ENCODE measurements at regions not wholly inside any gene's neighbourhood (a gene's known extent, or its start where the extent isn't known, plus 50 kb on each side); places are given as distances from the start of the nearest gene placed in this dataset.

DNA sequence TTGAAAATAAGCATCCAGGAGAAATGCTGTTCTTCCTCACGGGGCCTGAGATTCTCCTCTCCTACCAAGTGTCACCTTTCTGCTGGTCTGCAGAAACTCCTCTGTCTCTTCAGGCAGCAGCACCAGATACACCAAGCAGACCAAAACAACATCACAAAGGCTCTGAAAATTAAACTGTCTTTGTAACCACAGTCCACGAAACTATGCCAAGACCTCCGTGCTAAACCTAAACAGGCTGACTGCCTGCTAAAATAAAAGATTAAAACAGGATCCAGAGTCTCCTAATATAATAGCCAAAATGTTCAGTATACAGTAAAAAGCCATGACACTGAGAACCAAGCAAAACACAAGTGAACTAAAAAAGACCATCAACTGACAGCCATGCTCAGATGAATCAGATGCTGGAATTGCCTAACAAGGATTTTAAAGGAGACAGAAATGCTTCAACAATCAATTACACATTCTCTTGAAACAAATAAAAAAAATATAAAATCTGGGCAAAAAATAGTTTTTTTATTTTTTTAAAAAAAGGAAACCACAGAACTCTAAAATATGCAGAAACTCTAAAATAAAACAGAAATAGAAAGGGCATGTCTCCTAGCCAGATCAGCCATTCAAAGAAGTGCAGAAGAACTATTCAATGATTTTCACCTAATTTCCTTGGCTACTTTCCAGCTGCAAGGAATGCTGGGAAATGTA, 50.3 kb upstream of the TOX3 start:
- H3K27ac Mint-ChIP-seq: no peak overlapping the region
- H4K20me1 ChIP-seq (ENCODE audit: low read depth): no peaks in the 10 kb centered on the region
- no peak for DNase-seq (ENCODE audit: low spot score)
- H3K27ac ChIP-seq: no peak overlapping the region
- H3K9me3 Mint-ChIP-seq: no peaks in the 10 kb centered on the region
- H3K4me1 ChIP-seq: peaks cover 9% of the 10 kb centered on the region
- no peaks in the 10 kb centered on the region for H3F3A ChIP-seq (ENCODE audit: low read depth)
- no peaks in the 10 kb centered on the region for H3K36me3 ChIP-seq
- H3K4me1 Mint-ChIP-seq: no peaks in the 10 kb centered on the region
- no peak overlapping the region for H3K4me3 Mint-ChIP-seq
- peak overlapping the region; percentile 22 for H3K4me2 ChIP-seq
- H3K4me3 ChIP-seq: no peak overlapping the region
- H3K79me2 ChIP-seq (ENCODE audit: low read depth): no peaks in the 10 kb centered on the region
- H3K27me3 Mint-ChIP-seq (ENCODE audit: insufficient read depth, low read depth): peaks cover 5% of the 10 kb centered on the region
- H3K36me3 Mint-ChIP-seq: no peaks in the 10 kb centered on the region
- no peaks in the 10 kb centered on the region for H3K9me3 ChIP-seq (ENCODE audit: low read depth)
- no peaks in the 10 kb centered on the region for H3K27me3 ChIP-seq
- H3K9ac ChIP-seq: no peak overlapping the region
- peak overlapping the region; percentile 72 for H2AFZ ChIP-seq (replicated peaks)
- no peak for TF ChIP-seq EZH2phosphoT487 (IDR thresholded peaks at IDR 0.05)
- TF ChIP-seq EZH2 (IDR thresholded peaks at IDR 0.05): no peak
- TF ChIP-seq, protein P1, sequence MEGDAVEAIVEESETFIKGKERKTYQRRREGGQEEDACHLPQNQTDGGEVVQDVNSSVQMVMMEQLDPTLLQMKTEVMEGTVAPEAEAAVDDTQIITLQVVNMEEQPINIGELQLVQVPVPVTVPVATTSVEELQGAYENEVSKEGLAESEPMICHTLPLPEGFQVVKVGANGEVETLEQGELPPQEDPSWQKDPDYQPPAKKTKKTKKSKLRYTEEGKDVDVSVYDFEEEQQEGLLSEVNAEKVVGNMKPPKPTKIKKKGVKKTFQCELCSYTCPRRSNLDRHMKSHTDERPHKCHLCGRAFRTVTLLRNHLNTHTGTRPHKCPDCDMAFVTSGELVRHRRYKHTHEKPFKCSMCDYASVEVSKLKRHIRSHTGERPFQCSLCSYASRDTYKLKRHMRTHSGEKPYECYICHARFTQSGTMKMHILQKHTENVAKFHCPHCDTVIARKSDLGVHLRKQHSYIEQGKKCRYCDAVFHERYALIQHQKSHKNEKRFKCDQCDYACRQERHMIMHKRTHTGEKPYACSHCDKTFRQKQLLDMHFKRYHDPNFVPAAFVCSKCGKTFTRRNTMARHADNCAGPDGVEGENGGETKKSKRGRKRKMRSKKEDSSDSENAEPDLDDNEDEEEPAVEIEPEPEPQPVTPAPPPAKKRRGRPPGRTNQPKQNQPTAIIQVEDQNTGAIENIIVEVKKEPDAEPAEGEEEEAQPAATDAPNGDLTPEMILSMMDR (IDR thresholded peaks at IDR 0.05): no peak

Measured in neural progenitor cell (in vitro differentiated cells).